ENCODE measurements at regions not wholly inside any gene's neighbourhood (a gene's known extent, or its start where the extent isn't known, plus 50 kb on each side); places are given as distances from the start of the nearest gene placed in this dataset.
"Not testable (repeated sequence)": the region's sequence is repeated elsewhere in the genome, so short reads cannot be mapped to it uniquely, and the experiment has no call there.

- no peaks in the 10 kb centered on the region for H3K9me3 ChIP-seq
Measured at GRCh38 chr7:102721-103120, 89.7 kb upstream of the FAM20C start.

GRCh38 chr7:103981-104380, 88.4 kb upstream of the FAM20C start:
- ATAC-seq; DNase-seq; H3K4me3 ChIP-seq; H3K36me3 ChIP-seq; H3K27me3 ChIP-seq (ENCODE audit: low read depth); H3K4me1 ChIP-seq; intact Hi-C loops (cut with DNase I); H3K9me3 ChIP-seq; H3K27ac ChIP-seq: not testable (repeated sequence)

More at GRCh38 chr7:102721-103120, 89.7 kb upstream of the FAM20C start:
- Histone ChIP-seq H3K27me3 (ENCODE audit: low read depth) (no peaks in the 10 kb centered on the region), H3K36me3 (no peaks in the 10 kb centered on the region), H3K4me1 (no peaks in the 10 kb centered on the region), H3K4me3 (no peak overlapping the region), H3K27ac (no peak overlapping the region)
- no peak for ATAC-seq
- TF ChIP-seq, protein P1, sequence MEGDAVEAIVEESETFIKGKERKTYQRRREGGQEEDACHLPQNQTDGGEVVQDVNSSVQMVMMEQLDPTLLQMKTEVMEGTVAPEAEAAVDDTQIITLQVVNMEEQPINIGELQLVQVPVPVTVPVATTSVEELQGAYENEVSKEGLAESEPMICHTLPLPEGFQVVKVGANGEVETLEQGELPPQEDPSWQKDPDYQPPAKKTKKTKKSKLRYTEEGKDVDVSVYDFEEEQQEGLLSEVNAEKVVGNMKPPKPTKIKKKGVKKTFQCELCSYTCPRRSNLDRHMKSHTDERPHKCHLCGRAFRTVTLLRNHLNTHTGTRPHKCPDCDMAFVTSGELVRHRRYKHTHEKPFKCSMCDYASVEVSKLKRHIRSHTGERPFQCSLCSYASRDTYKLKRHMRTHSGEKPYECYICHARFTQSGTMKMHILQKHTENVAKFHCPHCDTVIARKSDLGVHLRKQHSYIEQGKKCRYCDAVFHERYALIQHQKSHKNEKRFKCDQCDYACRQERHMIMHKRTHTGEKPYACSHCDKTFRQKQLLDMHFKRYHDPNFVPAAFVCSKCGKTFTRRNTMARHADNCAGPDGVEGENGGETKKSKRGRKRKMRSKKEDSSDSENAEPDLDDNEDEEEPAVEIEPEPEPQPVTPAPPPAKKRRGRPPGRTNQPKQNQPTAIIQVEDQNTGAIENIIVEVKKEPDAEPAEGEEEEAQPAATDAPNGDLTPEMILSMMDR (IDR thresholded peaks at IDR 0.05) = no peak
- intact Hi-C loops (cut with DNase I) = no loop called here
- DNase-seq = no peak

DNA sequence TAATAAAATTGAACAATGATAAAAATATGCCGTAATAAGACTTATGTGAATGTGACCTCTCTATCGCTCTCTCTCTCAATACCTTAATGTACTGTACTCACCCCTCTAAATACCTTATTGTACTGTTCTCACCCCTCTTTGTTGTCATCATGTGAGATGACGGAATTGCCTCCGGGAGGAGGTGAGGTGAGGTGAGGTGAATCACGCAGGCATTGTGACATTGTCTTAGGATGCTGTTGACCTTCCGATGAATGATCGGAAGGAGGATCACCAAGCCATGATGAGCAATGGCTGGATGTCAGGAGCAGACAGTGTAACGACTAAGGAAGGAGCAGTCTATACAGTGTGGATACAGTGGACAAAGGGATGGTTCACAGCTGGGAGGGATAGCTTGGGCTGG, 87.4 kb upstream of the FAM20C start:
- DNase-seq = no peak
- no peaks in the 10 kb centered on the region for H3K36me3 ChIP-seq
- no peaks in the 10 kb centered on the region for H3K9me3 ChIP-seq
- intact Hi-C loops (cut with DNase I) = no loop called here
- no peaks in the 10 kb centered on the region for H3K4me1 ChIP-seq
- TF ChIP-seq, protein P1 (IDR thresholded peaks at IDR 0.05) = no peak
- H3K27ac ChIP-seq = no peak overlapping the region
- H3K4me3 ChIP-seq = no peak overlapping the region
- no peaks in the 10 kb centered on the region for H3K27me3 ChIP-seq (ENCODE audit: low read depth)
- ATAC-seq = no peak

- H3K27ac ChIP-seq = no peak overlapping the region
- no peaks in the 10 kb centered on the region for H3K4me1 ChIP-seq
- DNase-seq (no peak), ATAC-seq (no peak)
- no peaks in the 10 kb centered on the region for H3K27me3 ChIP-seq (ENCODE audit: low read depth)
- TF ChIP-seq, protein P1 (IDR thresholded peaks at IDR 0.05) = no peak
- no peaks in the 10 kb centered on the region for H3K9me3 ChIP-seq
- no peak overlapping the region for H3K4me3 ChIP-seq
- intact Hi-C loops (cut with DNase I) = no loop called here
- no peaks in the 10 kb centered on the region for H3K36me3 ChIP-seq
Measured at GRCh38 chr7:106356-106755, 86.0 kb upstream of the FAM20C start.

- Histone ChIP-seq H3K36me3 (no peaks in the 10 kb centered on the region), H3K4me3 (no peak overlapping the region), H3K27me3 (ENCODE audit: low read depth) (no peaks in the 10 kb centered on the region), H3K9me3 (no peaks in the 10 kb centered on the region), H3K4me1 (no peaks in the 10 kb centered on the region), H3K27ac (no peak overlapping the region)
- ATAC-seq = no peak
- intact Hi-C loops (cut with DNase I) = no loop called here
- TF ChIP-seq, protein P1 (IDR thresholded peaks at IDR 0.05) = no peak
- no peak for DNase-seq
Measured at GRCh38 chr7:107233-107632, 85.1 kb upstream of the FAM20C start.

DNA sequence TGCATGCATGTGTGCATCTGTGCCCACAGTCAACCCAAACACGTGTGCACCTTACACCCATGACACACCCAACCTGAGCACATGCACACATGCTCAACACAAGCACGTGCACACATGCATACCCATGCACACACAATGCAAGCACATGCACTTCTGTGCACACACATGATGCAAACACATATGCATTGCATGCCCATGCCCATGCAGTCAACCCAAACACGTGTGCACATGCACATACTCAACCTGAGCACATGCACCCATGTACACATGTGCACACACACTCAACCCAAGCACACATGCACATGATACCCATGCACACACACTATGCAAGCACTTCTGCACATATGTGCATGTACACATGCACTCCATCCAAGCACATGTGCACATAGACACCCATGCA, 84.5 kb upstream of the FAM20C start:
- TF ChIP-seq, protein P1 (IDR thresholded peaks at IDR 0.05) = no peak
- no peak for DNase-seq
- Histone ChIP-seq H3K9me3 (no peaks in the 10 kb centered on the region), H3K27me3 (ENCODE audit: low read depth) (no peaks in the 10 kb centered on the region), H3K4me3 (no peak overlapping the region), H3K36me3 (no peaks in the 10 kb centered on the region), H3K4me1 (no peaks in the 10 kb centered on the region), H3K27ac (no peak overlapping the region)
- intact Hi-C loops (cut with DNase I) = no loop called here
- ATAC-seq = no peak

Data from lower lobe of right lung (tissue), 2 donors.